ENCODE measurements at regions not wholly inside any gene's neighbourhood (a gene's known extent, or its start where the extent isn't known, plus 50 kb on each side); places are given as distances from the start of the nearest gene placed in this dataset.

GRCh38 chr12:66896797-66897196 lies 217.9 kb upstream of the GRIP1 start:
- POLR2A ChIA-PET = no interaction called here
- no peaks in the 10 kb centered on the region for H3K36me3 Mint-ChIP-seq (ENCODE audit: low read depth)
- CTCF ChIA-PET = no interaction called here

GRCh38 chr12:66898700-66899469 lies 220.0 kb upstream of the GRIP1 start:
- ATAC-seq (ENCODE audit: poor library complexity) (no peak), DNase-seq (no peak)
- no peaks in the 10 kb centered on the region for H3K9me3 Mint-ChIP-seq
- H3K4me3 ChIP-seq (ENCODE audit: low read length) = no peak overlapping the region
- H3K4me1 Mint-ChIP-seq (ENCODE audit: low read depth) = peaks cover 42% of the 10 kb centered on the region
- no peak overlapping the region for H3K27ac ChIP-seq (ENCODE audit: low read depth in 1 of 2, low read length in 2 of 2)
- peaks cover 0 to 2% of the 10 kb centered on the region in 2 experiments for H3K9me3 ChIP-seq (ENCODE audit: control insufficient read depth in 1 of 2, insufficient read depth in 1 of 2, low read length in 2 of 2)
- no peak overlapping the region for H3K4me3 Mint-ChIP-seq
- no peaks in the 10 kb centered on the region for H3K36me3 Mint-ChIP-seq (ENCODE audit: low read depth)
- TF ChIP-seq, protein P1, sequence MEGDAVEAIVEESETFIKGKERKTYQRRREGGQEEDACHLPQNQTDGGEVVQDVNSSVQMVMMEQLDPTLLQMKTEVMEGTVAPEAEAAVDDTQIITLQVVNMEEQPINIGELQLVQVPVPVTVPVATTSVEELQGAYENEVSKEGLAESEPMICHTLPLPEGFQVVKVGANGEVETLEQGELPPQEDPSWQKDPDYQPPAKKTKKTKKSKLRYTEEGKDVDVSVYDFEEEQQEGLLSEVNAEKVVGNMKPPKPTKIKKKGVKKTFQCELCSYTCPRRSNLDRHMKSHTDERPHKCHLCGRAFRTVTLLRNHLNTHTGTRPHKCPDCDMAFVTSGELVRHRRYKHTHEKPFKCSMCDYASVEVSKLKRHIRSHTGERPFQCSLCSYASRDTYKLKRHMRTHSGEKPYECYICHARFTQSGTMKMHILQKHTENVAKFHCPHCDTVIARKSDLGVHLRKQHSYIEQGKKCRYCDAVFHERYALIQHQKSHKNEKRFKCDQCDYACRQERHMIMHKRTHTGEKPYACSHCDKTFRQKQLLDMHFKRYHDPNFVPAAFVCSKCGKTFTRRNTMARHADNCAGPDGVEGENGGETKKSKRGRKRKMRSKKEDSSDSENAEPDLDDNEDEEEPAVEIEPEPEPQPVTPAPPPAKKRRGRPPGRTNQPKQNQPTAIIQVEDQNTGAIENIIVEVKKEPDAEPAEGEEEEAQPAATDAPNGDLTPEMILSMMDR (IDR thresholded peaks at IDR 0.05) = no peak
- POLR2A ChIA-PET = interaction anchor here (2.4 kb wide), 1 partner anchor 11 kb away, joined by 10 read pairs; no protein-coding TSS in a partner anchor
- no peak overlapping the region for H3K27ac Mint-ChIP-seq
- intact Hi-C loops (cut with DNase I, micrococcal nuclease) = no loop called here
- H3K4me1 ChIP-seq (ENCODE audit: insufficient read depth, low read length) = no peaks in the 10 kb centered on the region
- H3K36me3 ChIP-seq (ENCODE audit: insufficient read depth, low read length) = no peaks in the 10 kb centered on the region
- CTCF ChIA-PET = no interaction called here
- no peaks in the 10 kb centered on the region for H3K27me3 Mint-ChIP-seq
- H3K27me3 ChIP-seq (ENCODE audit: control insufficient read depth in 1 of 2, insufficient read depth in 2 of 2, low read length in 2 of 2) = no peaks in the 10 kb centered on the region

More at GRCh38 chr12:66896797-66897196, 217.9 kb upstream of the GRIP1 start:
- Histone ChIP-seq H3K36me3 (ENCODE audit: insufficient read depth, low read length) (no peaks in the 10 kb centered on the region), H3K27ac (ENCODE audit: low read depth in 1 of 2, low read length in 2 of 2) (no peak overlapping the region), H3K4me3 (ENCODE audit: low read length) (no peak overlapping the region), H3K4me1 (ENCODE audit: insufficient read depth, low read length) (no peaks in the 10 kb centered on the region), H3K27me3 (ENCODE audit: control insufficient read depth in 1 of 2, insufficient read depth in 2 of 2, low read length in 2 of 2) (no peaks in the 10 kb centered on the region), H3K9me3 (ENCODE audit: control insufficient read depth in 1 of 2, insufficient read depth in 1 of 2, low read length in 2 of 2) (peaks cover 0 to 2% of the 10 kb centered on the region in 2 experiments)
- TF ChIP-seq, protein P1 (IDR thresholded peaks at IDR 0.05) = no peak
- DNase-seq (no peak), ATAC-seq (ENCODE audit: poor library complexity) (no peak)
- intact Hi-C loops (cut with DNase I, micrococcal nuclease) = no loop called here
- H3K27ac Mint-ChIP-seq = no peak overlapping the region
- H3K4me1 Mint-ChIP-seq (ENCODE audit: low read depth) = peaks cover 30% of the 10 kb centered on the region
- H3K9me3 Mint-ChIP-seq = no peaks in the 10 kb centered on the region
- no peak overlapping the region for H3K4me3 Mint-ChIP-seq
- H3K27me3 Mint-ChIP-seq = no peaks in the 10 kb centered on the region

- intact Hi-C loops (cut with DNase I, micrococcal nuclease) = no loop called here
- H3K4me3 Mint-ChIP-seq = peak overlapping the region; percentile 16
- POLR2A ChIA-PET = interaction anchor here (2.4 kb wide), 1 partner anchor 10 kb away, joined by 10 read pairs; no protein-coding TSS in a partner anchor
Measured at GRCh38 chr12:66899588-66899987, 220.7 kb upstream of the GRIP1 start.

More at GRCh38 chr12:66899588-66899987, 220.7 kb upstream of the GRIP1 start:
- H3K4me1 Mint-ChIP-seq (ENCODE audit: low read depth) = peaks cover 47% of the 10 kb centered on the region
- no peaks in the 10 kb centered on the region for H3K27me3 Mint-ChIP-seq
- Histone ChIP-seq H3K4me1 (ENCODE audit: insufficient read depth, low read length) (no peaks in the 10 kb centered on the region), H3K9me3 (ENCODE audit: control insufficient read depth in 1 of 2, insufficient read depth in 1 of 2, low read length in 2 of 2) (peaks cover 0 to 2% of the 10 kb centered on the region in 2 experiments), H3K27ac (ENCODE audit: low read depth in 1 of 2, low read length in 2 of 2) (no peak overlapping the region), H3K27me3 (ENCODE audit: control insufficient read depth in 1 of 2, insufficient read depth in 2 of 2, low read length in 2 of 2) (no peaks in the 10 kb centered on the region), H3K36me3 (ENCODE audit: insufficient read depth, low read length) (no peaks in the 10 kb centered on the region), H3K4me3 (ENCODE audit: low read length) (no peak overlapping the region)
- no peaks in the 10 kb centered on the region for H3K9me3 Mint-ChIP-seq
- DNase-seq (no peak), ATAC-seq (ENCODE audit: poor library complexity) (no peak)
- no peaks in the 10 kb centered on the region for H3K36me3 Mint-ChIP-seq (ENCODE audit: low read depth)
- H3K27ac Mint-ChIP-seq = peak overlapping the region; percentile 32
- CTCF ChIA-PET = no interaction called here
- TF ChIP-seq, protein P1 (IDR thresholded peaks at IDR 0.05) = no peak
